A549 (cell line): ENCODE measurements at regions not wholly inside any gene's neighbourhood (a gene's known extent, or its start where the extent isn't known, plus 50 kb on each side); places are given as distances from the start of the nearest gene placed in this dataset.

ENCODE experiments used
- ATAC-seq, 2 experiments: fragments of 200-7000 bp in 1 of 2; fragments of >200 bp in 1 of 2; cut with Nextera tagmentation in 1 of 2; cut with Tn5 transposase in 1 of 2; 3 replicates each; pipeline versions ENCODE4 v1.8.0 to v1.9.1; 2018 to 2020; ENCODE audit warnings: mild to moderate bottlenecking in 1 of 2, moderate library complexity in 1 of 2
- CTCF ChIA-PET: fragments of 300-600 bp; sonication (Branson Sonifier 250); formaldehyde crosslinking; extraction: SDS; loops from one replicate; lab custom pipeline; 2021; ENCODE audit warnings: antibody characterized with exemption, inconsistent platforms; lab: Yijun Ruan, JAX
- POLR2A ChIA-PET: fragments of 350-600 bp; formaldehyde crosslinking; extraction: SDS; loops from one replicate; lab custom pipeline; 2021; ENCODE audit warnings: antibody characterized with exemption, inconsistent platforms; lab: Yijun Ruan, JAX
- DNase-seq, 2 experiments: peaks; one replicate each; pipeline versions ENCODE4 v3.0.0 to v3.0.0-alpha.2; 2011 to 2016; ENCODE audit warnings: low read depth in 1 of 2, low spot score in 1 of 2
- FAIRE-seq: peaks from 2 replicates; lab custom pipeline; 2011; peaks lifted over from hg19 to GRCh38; lab: Jason Lieb, UNC
- H3K27ac ChIP-seq, 2 experiments: fragments of >200 bp; sonication (Bioruptor Twin); formaldehyde crosslinking; 3 replicates each; pipeline ENCODE4 v1.5.1; 2016 to 2017
- H3K4me1 ChIP-seq: fragments of >200 bp; sonication (Bioruptor Twin); formaldehyde crosslinking; 3 replicates; pipeline ENCODE4 v1.6.1; 2016
- H3K4me2 ChIP-seq: fragments of >200 bp; sonication (Bioruptor Twin); formaldehyde crosslinking; 3 replicates; pipeline ENCODE4 v1.6.1; 2016
- H3K4me3 ChIP-seq: fragments of >200 bp; sonication (Bioruptor Twin); formaldehyde crosslinking; 3 replicates; pipeline ENCODE4 v1.5.1; 2016
- H3K9me3 ChIP-seq: fragments of >200 bp; sonication (Bioruptor Twin); formaldehyde crosslinking; 3 replicates; pipeline ENCODE4 v1.6.1; 2016
- ATOH8 ChIP-seq: fragments of 250-450 bp; sonication (Bioruptor Pico); IDR thresholded peaks from 2 replicates; pipeline ENCODE4 v1.5.0; 2020; ENCODE audit warnings: low read depth, mild to moderate bottlenecking, moderate library complexity
- BCL3 ChIP-seq: fragments of >200 bp; sonication (Bioruptor Twin); formaldehyde crosslinking; IDR thresholded peaks from 3 replicates; pipeline ENCODE4 v1.6.1; 2016
- CBX2 ChIP-seq: fragments of 200-600 bp; sonication (generic); IDR thresholded peaks from 2 replicates; pipeline ENCODE4 v1.6.1; 2016; ENCODE audit warnings: low read depth, mild to moderate bottlenecking, borderline replicate concordance
- CTCF ChIP-seq: fragments of >200 bp; sonication (Bioruptor Twin); formaldehyde crosslinking; IDR thresholded peaks from 3 replicates; pipeline ENCODE4 v1.5.1; 2016
- EHF ChIP-seq: fragments of 250-450 bp; sonication (Bioruptor Pico); IDR thresholded peaks from 2 replicates; pipeline ENCODE4 v1.5.0; 2020; ENCODE audit warnings: mild to moderate bottlenecking
- FOSB ChIP-seq: fragments of 250-450 bp; sonication (Bioruptor Pico); IDR thresholded peaks from 2 replicates; pipeline ENCODE4 v1.5.0; 2020; ENCODE audit warnings: mild to moderate bottlenecking, moderate library complexity
- FOXS1 ChIP-seq: fragments of 250-450 bp; sonication (Bioruptor Pico); IDR thresholded peaks from 2 replicates; pipeline ENCODE4 v1.5.0; 2020; ENCODE audit warnings: mild to moderate bottlenecking, moderate library complexity
- HOXB13 ChIP-seq: fragments of 250-450 bp; sonication (Bioruptor Pico); IDR thresholded peaks from 2 replicates; pipeline ENCODE4 v1.5.0; 2020; ENCODE audit warnings: low read depth, mild to moderate bottlenecking, moderate library complexity
- JUNB ChIP-seq: fragments of >200 bp; sonication (Bioruptor Twin); formaldehyde crosslinking; IDR thresholded peaks from 2 replicates; pipeline ENCODE4 v1.6.1; 2016
- MAFK ChIP-seq: fragments of 450-650 bp; IDR thresholded peaks from 2 replicates; pipeline ENCODE4 v1.6.1; 2014; ENCODE audit not compliant: partially characterized antibody
- NPAS2 ChIP-seq: fragments of 250-450 bp; sonication (Bioruptor Pico); IDR thresholded peaks from 2 replicates; pipeline ENCODE4 v1.8.0; 2022; ENCODE audit warnings: mild to moderate bottlenecking, moderate library complexity, borderline replicate concordance
- POLR2A ChIP-seq: IDR thresholded peaks from 2 replicates; pipeline ENCODE4 v1.6.1; 2012; ENCODE audit warnings: mild to moderate bottlenecking, low read length
- RAD21 ChIP-seq, 2 experiments: fragments of >200 bp in 1 of 2; sonication (Bioruptor Twin) in 1 of 2; formaldehyde crosslinking in 1 of 2; IDR thresholded peaks in 1 of 2; conservative IDR thresholded peaks in 1 of 2; 2 replicates in 1 of 2; 3 replicates in 1 of 2; pipeline ENCODE4 v1.6.1; 2012 to 2018; ENCODE audit warnings: inconsistent platforms in 1 of 2
- RFX5 ChIP-seq: fragments of 450-650 bp; IDR thresholded peaks from 2 replicates; pipeline ENCODE4 v1.7.1; 2014; ENCODE audit warnings: antibody characterized with exemption, mild to moderate bottlenecking, moderate library complexity
- RNF2 ChIP-seq: fragments of 200-600 bp; sonication (generic); IDR thresholded peaks from 2 replicates; pipeline ENCODE4 v1.6.1; 2016; ENCODE audit warnings: low read depth, mild to moderate bottlenecking, antibody characterized with exemption, moderate library complexity, borderline replicate concordance
- TFCP2L1 ChIP-seq: fragments of 250-450 bp; sonication (Bioruptor Pico); IDR thresholded peaks from 2 replicates; pipeline ENCODE4 v1.5.0; 2021; ENCODE audit warnings: mild to moderate bottlenecking
- TP53 ChIP-seq: fragments of 250-450 bp; sonication (Bioruptor Pico); IDR thresholded peaks from 2 replicates; pipeline ENCODE4 v1.5.0; 2021; ENCODE audit warnings: mild to moderate bottlenecking, moderate library complexity
- ZNF302 ChIP-seq: fragments of 250-450 bp; sonication (Bioruptor Pico); IDR thresholded peaks from 2 replicates; pipeline ENCODE4 v1.9.0; 2021; ENCODE audit warnings: inconsistent platforms, mild to moderate bottlenecking, moderate library complexity
- WGBS: methylation state at CpG from one replicate; pipeline ENCODE4 v1.1.6; 2017; ENCODE audit errors: missing lambda C conversion rate; 5-methylcytosine and 5-hydroxymethylcytosine counted together
- TF ChIP-seq, protein P1 (sequence below): IDR thresholded peaks from 2 replicates; pipeline ENCODE4 v1.6.1; 2012
- TF ChIP-seq, protein P2 (sequence below): fragments of 200-600 bp; sonication (generic); IDR thresholded peaks from 2 replicates; pipeline ENCODE4 v1.6.1; 2016; ENCODE audit warnings: antibody characterized with exemption, mild to moderate bottlenecking, moderate library complexity

GRCh38 chr3:61444782-61445181 lies 116.6 kb upstream of the PTPRG start:
- Histone ChIP-seq H3K4me2 (no peak overlapping the region), H3K4me1 (no peaks in the 10 kb centered on the region), H3K27ac (no peak overlapping the region)
- FAIRE-seq, result no peak
- DNase-seq, result no peak
- TF ChIP-seq TP53 (CRISPR knock-in tag), result no peak
- TF ChIP-seq MAFK, result no peak
- no peak for TF ChIP-seq HOXB13 (CRISPR knock-in tag)
- TF ChIP-seq, protein P1, sequence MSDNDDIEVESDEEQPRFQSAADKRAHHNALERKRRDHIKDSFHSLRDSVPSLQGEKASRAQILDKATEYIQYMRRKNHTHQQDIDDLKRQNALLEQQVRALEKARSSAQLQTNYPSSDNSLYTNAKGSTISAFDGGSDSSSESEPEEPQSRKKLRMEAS, result no peak
- no peak for TF ChIP-seq CBX2
- no peak for TF ChIP-seq FOSB (CRISPR knock-in tag)
- TF ChIP-seq, all 56 proteins: peak for 0
- WGBS, result 55% methylated on average over 1 of the region's 1 CpG
- ChIA-PET CTCF (no interaction called here), POLR2A (no interaction called here)
- no peaks in the 10 kb centered on the region for H3K9me3 ChIP-seq
- ATAC-seq, result no peak
- H3K4me3 ChIP-seq, result no peak overlapping the region

GRCh38 chr3:61445924-61446323 lies 115.4 kb upstream of the PTPRG start:
- TF ChIP-seq, protein P1, result no peak
- TF ChIP-seq RFX5, result no peak
- no peak for TF ChIP-seq ATOH8
- no peak for FAIRE-seq
- ATAC-seq, result no peak
- H3K9me3 ChIP-seq, result no peaks in the 10 kb centered on the region
- no peak overlapping the region for H3K4me3 ChIP-seq
- H3K4me2 ChIP-seq, result no peak overlapping the region
- CTCF ChIA-PET, result interaction anchor here (0.9 kb wide), 1 partner anchor 14 kb away, joined by 3 read pairs; no protein-coding TSS in a partner anchor
- DNase-seq, result no peak
- WGBS, result 38% methylated on average over 7 of the region's 7 CpGs
- H3K4me1 ChIP-seq, result no peaks in the 10 kb centered on the region
- POLR2A ChIA-PET, result no interaction called here
- no peak overlapping the region for H3K27ac ChIP-seq

GRCh38 chr3:61446341-61446740 lies 115.0 kb upstream of the PTPRG start:
- no peak overlapping the region for H3K27ac ChIP-seq
- H3K9me3 ChIP-seq, result no peaks in the 10 kb centered on the region
- no peak overlapping the region for H3K4me3 ChIP-seq
- POLR2A ChIA-PET, result no interaction called here
- no peak for FAIRE-seq
- no peak for TF ChIP-seq CTCF
- no peak for TF ChIP-seq MAFK
- TF ChIP-seq, protein P2, sequence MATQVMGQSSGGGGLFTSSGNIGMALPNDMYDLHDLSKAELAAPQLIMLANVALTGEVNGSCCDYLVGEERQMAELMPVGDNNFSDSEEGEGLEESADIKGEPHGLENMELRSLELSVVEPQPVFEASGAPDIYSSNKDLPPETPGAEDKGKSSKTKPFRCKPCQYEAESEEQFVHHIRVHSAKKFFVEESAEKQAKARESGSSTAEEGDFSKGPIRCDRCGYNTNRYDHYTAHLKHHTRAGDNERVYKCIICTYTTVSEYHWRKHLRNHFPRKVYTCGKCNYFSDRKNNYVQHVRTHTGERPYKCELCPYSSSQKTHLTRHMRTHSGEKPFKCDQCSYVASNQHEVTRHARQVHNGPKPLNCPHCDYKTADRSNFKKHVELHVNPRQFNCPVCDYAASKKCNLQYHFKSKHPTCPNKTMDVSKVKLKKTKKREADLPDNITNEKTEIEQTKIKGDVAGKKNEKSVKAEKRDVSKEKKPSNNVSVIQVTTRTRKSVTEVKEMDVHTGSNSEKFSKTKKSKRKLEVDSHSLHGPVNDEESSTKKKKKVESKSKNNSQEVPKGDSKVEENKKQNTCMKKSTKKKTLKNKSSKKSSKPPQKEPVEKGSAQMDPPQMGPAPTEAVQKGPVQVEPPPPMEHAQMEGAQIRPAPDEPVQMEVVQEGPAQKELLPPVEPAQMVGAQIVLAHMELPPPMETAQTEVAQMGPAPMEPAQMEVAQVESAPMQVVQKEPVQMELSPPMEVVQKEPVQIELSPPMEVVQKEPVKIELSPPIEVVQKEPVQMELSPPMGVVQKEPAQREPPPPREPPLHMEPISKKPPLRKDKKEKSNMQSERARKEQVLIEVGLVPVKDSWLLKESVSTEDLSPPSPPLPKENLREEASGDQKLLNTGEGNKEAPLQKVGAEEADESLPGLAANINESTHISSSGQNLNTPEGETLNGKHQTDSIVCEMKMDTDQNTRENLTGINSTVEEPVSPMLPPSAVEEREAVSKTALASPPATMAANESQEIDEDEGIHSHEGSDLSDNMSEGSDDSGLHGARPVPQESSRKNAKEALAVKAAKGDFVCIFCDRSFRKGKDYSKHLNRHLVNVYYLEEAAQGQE, result no peak
- TF ChIP-seq POLR2A, result no peak
- no peak for TF ChIP-seq ZNF302 (CRISPR knock-in tag)
- TF ChIP-seq BCL3, result no peak
- no peak for TF ChIP-seq TFCP2L1 (CRISPR knock-in tag)
- TF ChIP-seq RAD21 (conservative IDR thresholded peaks at IDR 0.05 in 1 of 2, IDR thresholded peaks at IDR 0.05 in 1 of 2), result no peak
- TF ChIP-seq FOXS1, result no peak
- TF ChIP-seq HOXB13 (CRISPR knock-in tag), result no peak
- no peak for TF ChIP-seq JUNB
- TF ChIP-seq EHF, result no peak
- no peak for TF ChIP-seq RNF2
- TF ChIP-seq NPAS2, result no peak
- no peaks in the 10 kb centered on the region for H3K4me1 ChIP-seq
- no peak for DNase-seq
- H3K4me2 ChIP-seq, result no peak overlapping the region
- ATAC-seq, result no peak
- CTCF ChIA-PET, result interaction anchor here (0.9 kb wide), 1 partner anchor 14 kb away, joined by 3 read pairs; no protein-coding TSS in a partner anchor
